ENCODE measurements at regions not wholly inside any gene's neighbourhood (a gene's known extent, or its start where the extent isn't known, plus 50 kb on each side); places are given as distances from the start of the nearest gene placed in this dataset.

DNA sequence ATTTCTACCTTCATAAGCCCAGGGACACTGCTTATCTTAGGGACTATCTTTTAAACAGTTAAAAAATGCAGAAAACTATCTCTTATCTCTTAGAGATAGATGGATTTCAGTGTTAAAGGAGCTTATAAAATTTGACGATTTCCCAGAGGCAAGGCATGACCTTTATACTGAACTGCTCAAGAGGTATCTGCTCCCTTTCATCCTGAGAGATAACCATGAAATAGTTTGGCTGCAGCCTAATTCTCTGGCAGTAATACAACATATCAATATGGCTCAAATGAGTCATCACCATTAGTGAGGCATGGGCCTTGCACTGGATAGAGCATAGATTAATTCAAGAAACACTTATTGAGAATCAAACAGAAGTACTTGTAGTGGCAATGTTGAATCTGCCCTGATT, 348.2 kb upstream of the GRIA3 start:
- TF ChIP-seq, protein P1, sequence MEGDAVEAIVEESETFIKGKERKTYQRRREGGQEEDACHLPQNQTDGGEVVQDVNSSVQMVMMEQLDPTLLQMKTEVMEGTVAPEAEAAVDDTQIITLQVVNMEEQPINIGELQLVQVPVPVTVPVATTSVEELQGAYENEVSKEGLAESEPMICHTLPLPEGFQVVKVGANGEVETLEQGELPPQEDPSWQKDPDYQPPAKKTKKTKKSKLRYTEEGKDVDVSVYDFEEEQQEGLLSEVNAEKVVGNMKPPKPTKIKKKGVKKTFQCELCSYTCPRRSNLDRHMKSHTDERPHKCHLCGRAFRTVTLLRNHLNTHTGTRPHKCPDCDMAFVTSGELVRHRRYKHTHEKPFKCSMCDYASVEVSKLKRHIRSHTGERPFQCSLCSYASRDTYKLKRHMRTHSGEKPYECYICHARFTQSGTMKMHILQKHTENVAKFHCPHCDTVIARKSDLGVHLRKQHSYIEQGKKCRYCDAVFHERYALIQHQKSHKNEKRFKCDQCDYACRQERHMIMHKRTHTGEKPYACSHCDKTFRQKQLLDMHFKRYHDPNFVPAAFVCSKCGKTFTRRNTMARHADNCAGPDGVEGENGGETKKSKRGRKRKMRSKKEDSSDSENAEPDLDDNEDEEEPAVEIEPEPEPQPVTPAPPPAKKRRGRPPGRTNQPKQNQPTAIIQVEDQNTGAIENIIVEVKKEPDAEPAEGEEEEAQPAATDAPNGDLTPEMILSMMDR (IDR thresholded peaks at IDR 0.05): no peak
- no peak for TF ChIP-seq POLR2A (IDR thresholded peaks at IDR 0.05)
- no peak for TF ChIP-seq EP300 (IDR thresholded peaks at IDR 0.05)
